ENCODE measurements at regions not wholly inside any gene's neighbourhood (a gene's known extent, or its start where the extent isn't known, plus 50 kb on each side); places are given as distances from the start of the nearest gene placed in this dataset.
"Not testable (repeated sequence)": the region's sequence is repeated elsewhere in the genome, so short reads cannot be mapped to it uniquely, and the experiment has no call there.

- no peak for DNase-seq (ENCODE audit: low read depth in 2 of 2)
Measured at GRCh38 chr5:99589424-99589823, 660.6 kb upstream of the CHD1 start.

DNA sequence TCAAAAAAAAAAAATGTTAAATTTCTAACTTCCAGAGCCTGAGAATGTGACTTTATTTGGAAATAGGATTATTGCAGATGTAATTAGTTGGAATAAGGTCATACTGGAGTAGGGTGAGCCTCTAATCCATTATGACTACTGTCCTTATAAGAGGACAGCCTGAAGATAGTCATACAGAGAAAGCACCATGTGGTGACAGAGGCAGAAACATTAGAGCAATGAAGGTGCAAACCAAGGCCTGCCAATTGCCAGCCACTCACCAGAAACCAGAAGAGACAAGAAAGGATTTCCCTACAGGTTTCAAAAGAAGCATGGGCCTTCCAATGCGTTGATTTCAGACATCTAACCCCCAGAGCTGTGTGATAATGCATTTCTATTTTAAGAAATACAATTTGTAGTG is 659.2 kb upstream of the CHD1 start:
- DNase-seq (ENCODE audit: low read depth in 2 of 2): no peak

GRCh38 chr5:99586878-99587277 is 658.1 kb upstream of the CHD1 start:
- no peak for DNase-seq (ENCODE audit: low read depth in 2 of 2)

DNA sequence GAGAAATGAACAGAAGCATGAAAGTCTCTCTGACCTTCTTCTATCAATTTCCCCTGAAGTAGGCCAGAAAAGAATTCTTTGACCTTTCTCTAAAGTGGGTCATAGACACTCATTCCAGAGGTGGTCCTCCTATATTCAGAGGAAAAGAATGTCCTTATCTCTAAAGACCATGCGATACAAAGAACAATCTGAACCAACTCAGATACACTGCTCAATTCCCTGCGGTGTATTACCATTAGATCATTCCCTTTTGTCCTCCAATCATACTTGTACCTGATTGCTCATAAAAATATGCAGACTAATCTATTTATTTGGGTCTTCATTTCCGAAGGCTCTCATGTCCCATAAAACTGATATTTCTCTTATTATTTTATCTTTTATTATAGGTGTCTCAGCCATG is 652.4 kb upstream of the CHD1 start:
- DNase-seq (ENCODE audit: low read depth in 2 of 2): not testable (repeated sequence)

- not testable (repeated sequence) for DNase-seq (ENCODE audit: low read depth in 2 of 2)
Measured at GRCh38 chr5:99562937-99563627, 634.3 kb upstream of the CHD1 start.

DNA sequence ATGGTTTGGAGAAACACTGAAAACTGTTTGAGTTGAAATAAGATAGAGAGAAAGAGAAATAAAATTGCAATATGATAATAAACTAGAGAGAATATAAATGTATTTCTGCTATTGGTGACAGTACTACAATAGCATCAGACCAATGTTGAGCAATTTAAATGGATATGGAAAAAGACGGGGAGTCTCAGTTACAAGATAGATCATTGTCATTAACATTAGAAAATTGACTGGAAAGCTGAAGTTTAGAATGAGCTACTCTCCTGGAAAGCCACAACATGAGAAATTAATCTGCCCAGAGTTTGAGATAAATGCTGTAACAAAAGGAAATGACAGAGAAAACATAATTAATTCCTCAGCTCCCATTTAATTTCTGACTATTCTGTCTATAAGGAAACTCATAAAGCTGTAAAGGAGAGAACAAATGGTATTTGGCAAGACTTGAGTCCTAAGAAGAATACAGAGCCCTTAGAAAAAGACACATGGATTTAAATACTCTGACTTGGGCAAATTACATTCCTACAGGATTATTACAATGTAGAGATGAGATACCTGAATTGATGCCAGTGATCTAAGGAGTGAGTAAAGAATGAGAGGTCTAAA is 624.5 kb upstream of the CHD1 start:
- DNase-seq (ENCODE audit: low read depth in 2 of 2): no peak

DNA sequence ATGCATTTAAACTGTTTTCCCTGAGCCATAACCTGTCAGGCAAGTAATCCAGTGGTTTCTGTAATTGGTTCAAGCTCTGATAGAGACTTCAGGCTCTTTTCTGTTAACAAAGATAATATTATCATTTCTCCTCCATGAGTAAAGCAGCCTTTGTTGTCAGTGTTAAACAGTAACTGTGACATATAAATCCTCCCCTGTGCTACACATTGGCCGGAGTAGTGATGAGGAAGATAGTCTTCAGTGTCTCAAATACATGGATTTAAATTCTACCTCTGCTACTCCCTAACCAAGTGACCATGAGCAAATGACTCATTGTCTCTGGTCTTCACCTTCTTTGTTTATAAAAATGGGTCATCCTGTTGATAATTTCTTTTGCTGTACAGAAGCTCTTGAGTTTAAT is 615.5 kb upstream of the CHD1 start:
- no peak for DNase-seq (ENCODE audit: low read depth in 2 of 2)

DNA sequence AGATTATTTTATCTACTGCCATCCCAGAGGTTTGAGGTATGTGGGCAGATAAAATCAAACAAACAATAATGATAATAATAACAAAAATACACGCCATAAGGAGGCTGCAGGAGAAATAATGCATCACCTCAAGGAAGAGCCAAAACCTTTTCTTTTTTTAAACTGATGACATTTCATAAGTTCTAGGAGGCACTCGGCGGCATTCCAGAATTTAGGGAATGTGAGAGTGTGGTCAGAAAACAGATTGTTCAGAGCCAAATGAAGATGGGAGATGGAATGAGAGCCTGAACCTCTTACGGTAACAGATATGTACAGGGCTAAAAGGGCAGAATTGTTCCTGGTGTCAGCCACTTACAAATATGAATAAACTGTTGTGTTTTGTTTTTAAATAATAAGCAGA is 615.0 kb upstream of the CHD1 start:
- no peak for DNase-seq (ENCODE audit: low read depth in 2 of 2)

DNA sequence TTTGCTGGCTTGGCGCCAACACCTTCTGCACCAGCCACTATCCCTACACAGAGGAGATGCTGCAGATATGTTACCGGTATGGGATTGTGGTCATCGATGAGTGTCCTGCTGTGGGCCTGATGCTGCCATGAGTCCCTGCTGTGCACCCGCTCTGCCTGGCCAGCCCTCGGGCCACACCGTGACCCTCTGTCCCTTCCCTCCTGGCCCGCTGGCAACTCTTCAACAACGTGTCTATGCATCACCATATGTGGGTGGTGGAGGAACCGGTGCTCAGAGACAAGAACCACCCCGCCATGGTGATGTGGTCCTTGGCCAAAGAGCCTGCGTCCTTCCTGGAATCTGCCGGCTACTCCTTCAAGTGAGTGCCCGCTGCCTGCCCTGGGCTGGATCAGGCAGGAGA is 605.4 kb upstream of the CHD1 start:
- not testable (repeated sequence) for DNase-seq (ENCODE audit: low read depth in 2 of 2)

DNA sequence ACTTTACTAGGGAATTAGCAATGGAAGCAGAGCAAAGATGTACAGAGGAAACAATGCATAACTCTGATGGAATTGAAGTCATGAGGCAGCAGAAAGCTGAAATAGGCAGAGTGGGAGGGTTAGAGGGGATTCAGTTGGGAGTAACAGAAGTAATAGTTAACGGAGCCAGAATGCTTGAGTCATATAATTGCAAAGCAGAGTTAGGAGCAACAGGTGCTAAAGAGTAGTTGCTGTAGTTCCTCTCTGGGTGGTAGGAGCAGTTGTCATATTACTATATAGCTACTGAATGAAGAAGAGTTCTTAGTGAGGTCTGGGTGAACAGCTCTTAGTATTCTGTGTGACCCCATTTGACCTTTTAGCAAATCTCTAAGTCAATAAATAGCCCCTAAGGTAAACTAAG is 592.9 kb upstream of the CHD1 start:
- DNase-seq (ENCODE audit: low read depth in 2 of 2): not testable (repeated sequence)

GRCh38 chr5:99515864-99516490 is 587.2 kb upstream of the CHD1 start:
- DNase-seq (ENCODE audit: low read depth in 2 of 2): not testable (repeated sequence)

DNA sequence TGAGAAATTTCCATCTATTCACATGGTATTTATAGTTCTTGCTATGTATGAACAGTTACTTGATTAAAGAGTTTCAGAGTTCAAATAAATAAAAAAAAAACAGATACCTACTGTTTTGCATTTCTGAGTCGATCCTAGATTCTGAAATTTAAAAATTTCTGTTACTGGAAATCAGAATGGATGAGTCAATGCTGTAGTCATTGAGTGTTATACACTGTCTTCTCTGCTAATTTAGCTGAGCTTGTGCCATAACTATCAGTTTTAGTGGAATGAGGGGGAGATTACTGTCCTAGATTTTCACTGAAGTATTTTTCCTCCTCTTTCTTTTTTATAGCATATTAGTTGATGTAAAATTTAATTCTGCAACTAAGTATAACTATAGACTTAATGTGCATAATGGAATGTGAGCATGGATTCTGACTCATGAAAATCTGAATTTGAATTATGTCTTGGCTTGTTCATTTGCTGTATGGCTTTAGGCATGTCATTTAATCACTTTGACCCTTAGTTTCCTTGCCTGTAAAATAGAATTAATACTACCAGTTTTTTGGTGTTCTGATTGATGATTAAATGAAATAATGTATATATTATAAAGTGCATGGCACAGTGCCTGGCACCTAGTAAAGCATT is 581.5 kb upstream of the CHD1 start:
- not testable (repeated sequence) for DNase-seq (ENCODE audit: low read depth in 2 of 2)

DNA sequence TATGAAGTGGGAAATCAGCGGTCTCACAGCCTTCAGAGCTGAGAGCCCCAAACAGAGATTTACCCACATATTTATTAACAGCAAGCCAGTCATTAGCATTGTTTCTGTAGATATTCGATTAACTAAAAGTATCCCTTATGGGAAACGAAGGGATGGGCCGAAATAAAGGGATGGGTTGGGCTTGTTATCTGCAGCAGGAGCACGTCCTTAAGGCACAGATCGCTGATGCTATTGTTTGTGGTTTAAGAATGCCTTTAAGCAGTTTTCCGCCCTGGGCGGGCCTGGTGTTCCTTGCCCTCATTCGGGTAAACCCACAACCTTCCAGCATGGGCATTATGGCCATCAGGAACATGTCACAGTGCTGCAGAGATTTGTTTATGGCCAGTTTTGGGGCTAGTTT is 580.3 kb upstream of the CHD1 start:
- DNase-seq (ENCODE audit: low read depth in 2 of 2): not testable (repeated sequence)

- not testable (repeated sequence) for DNase-seq (ENCODE audit: low read depth in 2 of 2)
Measured at GRCh38 chr5:99495456-99495855, 566.6 kb upstream of the CHD1 start.

GRCh38 chr5:99478450-99478849 is 549.6 kb upstream of the CHD1 start:
- DNase-seq (ENCODE audit: low read depth in 2 of 2): not testable (repeated sequence)

DNA sequence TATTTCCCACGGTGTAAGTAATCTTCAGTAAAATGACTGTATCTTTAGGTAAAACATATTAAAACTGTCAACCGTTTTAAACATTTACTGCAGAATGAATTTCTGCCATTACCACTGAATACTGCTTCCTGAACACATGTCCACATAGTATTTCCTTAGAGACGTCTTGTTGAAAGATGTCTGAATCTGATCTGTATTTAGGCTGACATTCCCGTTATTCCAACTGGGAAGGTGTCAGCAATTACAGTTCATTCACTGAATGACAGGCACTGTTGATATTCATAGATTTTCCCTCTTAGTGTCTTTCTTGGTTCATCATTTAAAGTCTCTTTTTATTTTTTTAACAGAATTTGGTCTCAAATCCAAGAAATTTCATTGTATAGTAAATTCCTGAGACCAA is 544.5 kb upstream of the CHD1 start:
- not testable (repeated sequence) for DNase-seq (ENCODE audit: low read depth in 2 of 2)

DNA sequence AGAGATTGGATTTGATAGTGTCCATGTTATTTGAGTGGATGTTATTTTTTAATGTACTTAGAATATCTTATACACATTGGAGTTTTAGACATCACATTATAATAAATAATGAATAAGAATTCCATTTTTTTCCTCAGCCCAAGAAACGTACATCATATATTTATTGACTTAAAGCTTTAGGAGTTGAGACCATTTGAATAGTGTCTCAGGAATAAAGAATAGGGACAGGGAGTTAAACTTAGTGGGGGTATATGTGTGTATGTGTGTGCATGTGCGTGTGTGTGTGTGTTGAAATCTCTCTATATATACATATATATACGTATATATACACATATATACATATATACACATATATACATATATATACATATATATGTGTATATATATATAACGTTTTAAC is 542.9 kb upstream of the CHD1 start:
- not testable (repeated sequence) for DNase-seq (ENCODE audit: low read depth in 2 of 2)

GRCh38 chr5:99471178-99471577 is 542.4 kb upstream of the CHD1 start:
- not testable (repeated sequence) for DNase-seq (ENCODE audit: low read depth in 2 of 2)

- DNase-seq (ENCODE audit: low read depth in 2 of 2): not testable (repeated sequence)
Measured at GRCh38 chr5:99470636-99471035, 541.8 kb upstream of the CHD1 start.

- DNase-seq (ENCODE audit: low read depth in 2 of 2): no peak
Measured at GRCh38 chr5:99460701-99461100, 531.9 kb upstream of the CHD1 start.

DNA sequence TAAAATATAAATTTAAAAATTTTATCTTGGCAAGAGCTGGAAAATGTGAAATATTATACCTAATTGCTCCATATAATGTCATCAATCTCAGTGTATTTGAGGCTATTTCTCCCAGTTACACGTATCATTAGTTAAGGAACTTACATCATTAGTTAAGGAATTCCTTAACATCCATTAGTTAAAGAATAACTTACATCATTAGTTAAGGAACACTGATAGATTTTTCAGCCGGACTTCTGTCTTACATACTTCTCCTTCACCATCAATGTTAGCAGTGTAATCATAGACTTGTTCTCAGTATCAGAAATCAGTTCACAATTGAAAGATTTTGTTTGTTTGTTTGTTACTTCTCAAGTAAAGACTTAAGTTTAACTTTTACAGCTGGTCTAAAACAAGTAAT is 524.4 kb upstream of the CHD1 start:
- no peak for DNase-seq (ENCODE audit: low read depth in 2 of 2)

DNA sequence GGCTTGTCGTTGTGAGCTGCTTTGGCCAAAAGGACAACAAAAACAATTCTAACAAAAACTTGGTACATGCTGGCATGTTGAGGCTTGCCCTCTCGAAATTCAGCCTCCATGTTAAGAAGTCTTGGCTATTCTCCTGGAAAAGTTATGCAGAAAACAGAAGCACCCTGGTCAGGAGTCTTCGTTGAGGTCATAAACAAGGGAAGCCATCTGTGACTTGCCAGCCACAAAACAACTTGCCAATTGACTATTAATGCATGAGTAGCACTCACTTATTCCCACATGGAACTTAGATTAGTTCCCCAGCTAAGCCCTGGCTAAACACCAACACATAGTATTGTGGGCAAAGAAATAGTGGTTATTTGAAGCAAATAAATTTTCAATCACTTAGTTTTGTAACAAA is 521.0 kb upstream of the CHD1 start:
- no peak for DNase-seq (ENCODE audit: low read depth in 2 of 2)

- DNase-seq (ENCODE audit: low read depth in 2 of 2): no peak
Measured at GRCh38 chr5:99445805-99446204, 517.0 kb upstream of the CHD1 start.
